GM21423 (cell line): ENCODE measurements at regions not wholly inside any gene's neighbourhood (a gene's known extent, or its start where the extent isn't known, plus 50 kb on each side); places are given as distances from the start of the nearest gene placed in this dataset.

Experiments
- ATAC-seq: cut with Tn5 transposase; IDR thresholded peaks from one replicate; pipeline ENCODE4 v1.9.1; 2021; ENCODE audit warnings: mild to moderate bottlenecking, moderate library complexity; ENCODE audit not compliant: unreplicated experiment

DNA sequence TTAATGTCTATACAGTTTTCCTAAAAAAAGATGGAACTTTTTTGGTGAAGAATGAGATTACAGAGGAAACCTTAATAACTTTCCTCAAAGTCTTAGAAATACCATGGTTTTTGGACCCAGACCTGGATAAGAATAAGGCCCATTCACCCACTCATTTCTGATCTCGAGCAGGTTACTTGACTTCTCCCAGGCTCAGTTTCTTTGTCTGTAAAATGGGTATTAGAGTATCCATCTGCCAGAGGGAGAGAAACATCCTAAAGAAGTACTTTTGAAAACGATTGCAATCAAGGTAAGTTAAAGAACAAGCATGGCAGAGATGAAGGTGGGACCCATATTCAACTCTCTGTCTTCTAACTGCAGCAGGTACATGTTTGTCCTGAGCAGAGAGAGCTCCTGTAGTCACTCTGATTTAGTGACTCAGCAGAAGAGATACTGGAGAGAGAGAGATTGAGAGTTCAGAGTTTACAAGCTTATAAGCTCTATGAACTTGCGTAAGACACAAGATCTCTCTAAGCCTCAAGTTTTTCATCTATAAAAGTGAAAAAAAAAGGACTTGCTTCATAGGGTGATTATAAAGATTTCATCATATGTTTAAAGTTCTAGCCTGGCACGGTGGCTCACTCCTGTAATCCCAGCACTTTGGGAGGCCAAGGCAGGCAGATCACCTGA is 379.4 kb upstream of the SGCD start:
- no peak for ATAC-seq

DNA sequence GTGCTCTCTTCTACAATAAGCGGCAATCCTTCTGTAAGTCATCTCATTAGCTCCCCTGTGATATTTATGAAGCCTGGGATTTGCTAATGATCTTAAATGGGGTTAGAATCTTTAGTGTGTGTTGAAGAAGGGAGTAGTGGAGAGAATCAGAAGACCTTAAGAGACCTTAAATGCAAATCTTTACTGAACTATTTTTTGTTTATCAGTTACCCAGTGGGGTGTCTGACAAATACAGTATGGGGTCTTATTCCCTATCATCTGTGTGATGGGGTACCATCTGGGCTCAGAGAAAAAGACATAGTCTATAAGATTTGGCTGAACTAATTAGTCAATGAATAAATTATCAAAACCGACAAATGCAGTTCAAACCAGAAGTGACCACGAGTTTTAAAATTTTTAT is 378.4 kb upstream of the SGCD start:
- ATAC-seq = no peak

- ATAC-seq = no peak
Observed at GRCh38 chr5:155952486-155953089, 374.4 kb upstream of the SGCD start.

- ATAC-seq = no peak
Observed at GRCh38 chr5:155953335-155953734, 373.6 kb upstream of the SGCD start.

DNA sequence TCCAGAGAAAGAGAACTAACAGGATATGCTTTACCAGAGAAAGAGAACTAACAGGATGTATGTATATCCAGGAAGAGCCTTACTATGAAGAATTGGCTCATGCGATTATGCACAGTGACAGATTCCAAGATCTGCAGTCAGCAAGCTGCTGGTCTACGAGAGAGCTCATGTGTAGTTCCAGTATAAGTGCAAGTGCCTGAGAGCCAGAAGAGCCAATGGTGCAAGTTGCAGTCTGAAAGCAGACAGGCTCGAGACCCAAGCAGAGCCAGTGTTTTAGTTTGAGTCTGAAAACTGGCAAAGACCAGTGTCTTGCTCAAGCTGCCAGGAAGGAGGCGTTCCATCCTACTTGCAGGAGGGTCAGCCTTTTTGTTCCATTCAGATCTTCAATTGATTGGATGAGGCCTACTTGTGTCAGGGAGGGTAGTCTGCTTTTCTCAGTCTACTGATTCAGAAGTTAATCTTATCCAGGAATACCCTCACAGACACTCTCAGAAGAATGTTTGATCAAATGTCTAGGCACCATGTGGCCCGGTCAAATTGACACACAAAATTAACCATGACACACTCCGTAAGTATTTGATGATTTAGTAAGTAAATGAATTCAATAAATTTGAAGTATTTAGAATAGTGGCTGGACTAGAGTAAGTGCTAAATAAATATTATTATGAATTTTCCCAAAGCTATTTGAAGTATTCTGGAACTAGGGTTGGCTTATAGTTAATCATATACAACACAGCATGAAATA is 372.1 kb upstream of the SGCD start:
- no peak for ATAC-seq

- no peak for ATAC-seq
Observed at GRCh38 chr5:155957884-155958283, 369.1 kb upstream of the SGCD start.

DNA sequence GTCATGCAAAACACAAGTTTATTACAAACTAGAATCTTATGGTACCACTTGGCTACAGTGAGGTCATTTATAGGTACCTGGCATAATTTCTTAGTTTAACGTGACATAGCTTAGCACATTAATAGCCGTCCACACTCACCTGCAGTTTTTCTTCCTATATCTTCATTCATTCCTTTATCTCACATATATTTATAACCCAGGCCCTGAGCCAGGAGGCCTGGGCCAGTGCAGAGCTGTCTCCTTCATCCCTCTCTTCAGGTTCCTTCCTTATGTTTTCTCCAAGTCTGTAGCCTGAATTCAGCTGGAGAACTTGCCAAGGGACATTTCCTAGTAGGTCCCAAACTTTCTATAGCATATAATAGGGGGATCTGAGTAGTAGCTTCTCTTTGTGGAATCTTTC is 367.9 kb upstream of the SGCD start:
- ATAC-seq = no peak

GRCh38 chr5:155960177-155960576 is 366.8 kb upstream of the SGCD start:
- ATAC-seq = no peak

DNA sequence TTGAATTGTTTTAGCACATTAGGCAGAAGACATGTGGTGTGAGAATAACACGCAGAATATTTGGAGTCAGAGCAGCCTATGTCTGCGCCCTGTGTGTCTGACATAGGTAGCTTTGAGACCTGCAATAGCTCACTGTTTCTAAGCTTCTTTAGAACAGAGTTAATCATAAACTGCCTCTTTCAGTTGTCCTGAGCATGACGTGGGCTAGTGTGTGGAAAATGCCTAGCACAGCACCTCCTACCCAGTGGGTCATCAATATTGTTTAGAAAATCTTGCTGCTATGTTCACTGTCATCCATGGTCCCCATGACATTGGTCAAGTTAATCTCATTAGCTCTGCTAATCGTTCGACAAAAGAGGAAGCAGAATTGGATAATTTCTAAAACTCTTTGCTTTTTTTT is 357.4 kb upstream of the SGCD start:
- no peak for ATAC-seq

DNA sequence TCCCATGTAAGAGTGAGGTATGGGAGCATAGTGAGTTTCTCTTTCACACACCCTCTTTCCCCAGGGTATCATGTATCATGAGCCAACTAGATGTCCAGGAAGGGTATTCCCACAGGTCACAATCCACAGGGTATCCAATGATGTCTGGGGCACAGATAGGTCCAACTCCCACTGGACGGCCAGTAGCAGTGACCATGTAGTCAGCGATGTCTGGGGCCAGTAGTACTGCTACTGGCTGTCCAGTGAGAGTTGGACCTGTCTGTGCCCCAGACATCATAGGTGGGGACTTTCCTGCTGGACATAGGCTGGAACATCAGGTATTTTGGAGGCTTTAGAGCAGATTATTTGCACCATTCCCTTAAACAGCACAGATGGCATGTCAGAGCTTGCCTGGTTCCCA is 352.6 kb upstream of the SGCD start:
- no peak for ATAC-seq

DNA sequence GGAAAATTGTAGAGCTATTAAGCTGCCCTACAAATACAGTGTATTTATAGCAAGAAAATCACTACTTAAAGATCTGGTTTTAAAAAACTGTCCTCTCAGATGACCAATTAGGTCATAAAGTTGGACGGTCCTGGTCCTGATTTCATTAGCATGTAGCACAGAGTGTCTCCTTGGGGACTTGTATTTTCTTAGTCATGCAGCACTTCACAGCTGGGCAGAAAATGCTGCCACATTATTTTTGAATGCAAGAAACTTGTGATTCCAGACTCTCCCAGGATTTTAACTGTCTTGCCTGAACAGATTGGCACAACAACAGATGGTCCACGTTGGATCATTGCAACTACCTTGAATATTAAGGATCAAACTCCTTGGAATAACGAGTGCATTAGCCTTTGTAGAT is 348.1 kb upstream of the SGCD start:
- ATAC-seq = no peak

DNA sequence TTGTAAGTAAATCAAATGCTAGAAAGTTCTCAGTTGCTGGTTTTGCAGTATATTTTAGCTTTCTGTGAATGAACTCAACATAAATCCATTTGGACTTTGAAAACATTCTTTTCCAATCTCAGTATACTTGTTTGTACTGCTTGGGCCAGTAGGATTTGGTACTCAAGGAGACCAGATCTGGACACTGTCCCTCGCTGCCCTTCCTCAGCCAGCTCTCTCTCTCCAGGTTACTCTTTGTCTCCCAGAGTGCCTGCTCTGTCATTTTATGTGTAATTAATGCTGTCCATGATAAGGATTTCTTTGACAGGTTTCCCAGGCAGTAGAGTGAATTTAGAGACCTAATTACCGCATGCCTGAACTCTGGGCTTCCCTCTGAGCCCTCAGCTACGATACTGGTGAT is 344.6 kb upstream of the SGCD start:
- no peak for ATAC-seq

- ATAC-seq = no peak
Observed at GRCh38 chr5:155983954-155984353, 343.0 kb upstream of the SGCD start.

- ATAC-seq = no peak
Observed at GRCh38 chr5:155987265-155987810, 339.6 kb upstream of the SGCD start.

DNA sequence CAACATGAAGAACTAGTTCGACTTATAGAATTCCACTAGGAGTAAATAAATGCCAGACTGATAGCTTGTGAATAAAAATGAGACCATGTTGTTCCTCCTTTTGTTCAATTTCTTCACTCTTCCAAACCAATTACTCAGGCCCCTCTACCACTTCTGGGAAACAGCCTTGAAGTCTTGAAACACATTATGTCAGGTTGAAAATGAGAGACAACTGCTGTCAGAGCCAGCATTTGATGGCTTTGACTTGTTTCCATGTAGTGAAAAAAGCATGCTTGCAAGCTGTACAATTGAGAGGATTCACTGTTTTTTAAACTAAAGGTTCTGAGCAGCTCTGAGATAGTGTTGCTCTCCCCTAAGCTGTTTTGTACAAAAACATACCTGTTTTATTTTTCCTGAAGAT is 337.1 kb upstream of the SGCD start:
- ATAC-seq = no peak

DNA sequence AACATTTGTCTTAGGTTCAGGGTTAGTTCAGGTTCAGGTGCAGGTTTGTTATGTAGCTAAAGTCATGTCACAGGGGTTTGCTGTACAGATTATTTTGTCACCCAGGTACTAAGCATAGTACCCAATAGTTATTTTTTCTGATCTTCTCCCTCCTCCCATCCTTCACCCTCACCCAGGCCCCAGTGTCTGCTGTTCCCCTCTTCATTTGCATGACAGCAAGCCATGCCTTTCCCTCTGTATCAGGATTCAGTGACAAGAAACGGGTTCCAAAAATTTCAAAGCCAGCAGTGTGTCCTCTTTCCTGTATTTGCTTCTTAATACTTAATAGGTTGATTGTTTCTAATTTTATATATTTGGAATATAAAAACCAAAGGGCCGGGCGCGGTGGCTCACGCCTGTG is 330.8 kb upstream of the SGCD start:
- ATAC-seq = no peak

GRCh38 chr5:155998257-155998656 is 328.7 kb upstream of the SGCD start:
- ATAC-seq = no peak

- no peak for ATAC-seq
Observed at GRCh38 chr5:156000115-156000514, 326.8 kb upstream of the SGCD start.

DNA sequence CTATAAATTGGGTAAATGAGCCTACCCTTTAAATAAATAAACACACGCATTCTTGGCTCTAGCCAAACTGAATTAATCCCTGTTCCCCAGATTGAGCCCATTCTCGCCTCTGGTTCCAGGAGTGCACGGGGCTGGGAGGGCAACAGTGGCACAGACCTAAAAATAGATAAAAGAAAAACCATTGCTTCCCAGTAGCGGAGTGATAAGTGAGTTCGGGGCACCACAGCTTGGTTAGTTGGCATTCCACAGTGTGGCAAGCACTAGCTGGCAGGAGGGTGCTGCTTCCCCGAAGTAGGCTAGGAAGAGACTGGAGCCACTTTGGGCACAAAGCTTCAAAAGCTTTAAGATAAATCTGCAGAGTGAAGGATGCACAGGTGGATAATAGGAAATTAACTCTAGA is 322.2 kb upstream of the SGCD start:
- no peak for ATAC-seq

GRCh38 chr5:156006026-156006647 is 320.8 kb upstream of the SGCD start:
- ATAC-seq = no peak

DNA sequence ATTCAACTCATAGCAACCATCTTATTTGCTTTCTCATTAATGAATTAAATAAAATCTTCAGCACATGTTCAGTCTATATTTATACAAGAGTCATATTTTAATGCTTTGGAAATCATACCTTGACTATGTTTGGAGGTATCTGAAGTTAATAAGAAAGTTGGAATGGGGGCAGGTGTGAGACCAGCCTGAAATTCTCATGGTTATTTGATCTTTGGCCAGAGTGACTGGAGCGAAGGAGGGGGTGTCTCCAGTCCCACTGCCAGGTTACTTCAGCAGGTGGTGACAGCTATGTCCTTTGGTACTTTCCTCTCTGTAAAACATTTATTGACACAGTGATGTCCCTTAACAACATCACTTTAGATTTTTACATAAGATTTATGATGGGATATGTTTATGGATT is 318.1 kb upstream of the SGCD start:
- ATAC-seq = no peak

DNA sequence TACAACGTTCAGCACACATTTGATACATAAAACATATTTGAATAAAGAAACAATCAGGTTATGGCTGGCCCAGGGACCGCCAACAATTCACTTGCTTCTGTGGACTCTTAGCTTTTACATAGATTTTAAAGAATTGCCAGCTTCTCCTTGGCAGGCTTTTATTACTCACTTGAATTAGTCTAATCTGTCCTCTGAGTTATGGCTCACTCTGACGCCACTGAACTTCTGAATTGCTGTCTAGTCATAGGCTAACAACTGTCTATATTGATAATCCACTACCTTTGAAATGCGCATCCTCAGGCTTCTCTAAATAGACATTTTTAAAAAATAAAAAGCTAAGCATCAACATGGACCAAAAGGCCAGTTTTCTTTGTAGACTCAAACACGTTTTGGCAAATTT is 317.4 kb upstream of the SGCD start:
- no peak for ATAC-seq
